DMS 273 (cell line): ENCODE measurements at regions not wholly inside any gene's neighbourhood (a gene's known extent, or its start where the extent isn't known, plus 50 kb on each side); places are given as distances from the start of the nearest gene placed in this dataset.
"Not testable (repeated sequence)": the region's sequence is repeated elsewhere in the genome, so short reads cannot be mapped to it uniquely, and the experiment has no call there.

Source experiments
- DNase-seq: peaks from one replicate; lab custom pipeline; 2025; ENCODE audit not compliant: unreplicated experiment; lab: John Stamatoyannopoulos, UW

- DNase-seq = no peak
Measured at GRCh38 chr5:100693481-100693880, 158.3 kb downstream of the FAM174A start.

- DNase-seq = no peak
Measured at GRCh38 chr5:100694100-100694499, 158.9 kb downstream of the FAM174A start.

GRCh38 chr5:100697970-100698369 lies 162.8 kb downstream of the FAM174A start:
- DNase-seq = no peak

GRCh38 chr5:100706776-100707175 lies 171.6 kb downstream of the FAM174A start:
- DNase-seq = peak; percentile 13

- DNase-seq = peak; percentile 1
Measured at GRCh38 chr5:100708645-100709171, 173.5 kb downstream of the FAM174A start.

GRCh38 chr5:100709771-100710170 lies 174.6 kb downstream of the FAM174A start:
- no peak for DNase-seq

GRCh38 chr5:100714780-100715179 lies 179.6 kb downstream of the FAM174A start:
- DNase-seq = not testable (repeated sequence)

- no peak for DNase-seq
Measured at GRCh38 chr5:100722657-100723056, 180.4 kb downstream of the ST8SIA4 start.

GRCh38 chr5:100723229-100723628 lies 179.9 kb downstream of the ST8SIA4 start:
- no peak for DNase-seq

- no peak for DNase-seq
Measured at GRCh38 chr5:100726116-100726515, 177.0 kb downstream of the ST8SIA4 start.

GRCh38 chr5:100731768-100732167 lies 171.3 kb downstream of the ST8SIA4 start:
- DNase-seq = no peak

GRCh38 chr5:100746730-100747129 lies 156.4 kb downstream of the ST8SIA4 start:
- no peak for DNase-seq

GRCh38 chr5:100749771-100750284 lies 153.3 kb downstream of the ST8SIA4 start:
- DNase-seq = no peak

GRCh38 chr5:100755435-100755834 lies 147.6 kb downstream of the ST8SIA4 start:
- no peak for DNase-seq
